LNCaP clone FGC (cell line): ENCODE measurements at regions not wholly inside any gene's neighbourhood (a gene's known extent, or its start where the extent isn't known, plus 50 kb on each side); places are given as distances from the start of the nearest gene placed in this dataset.

Experiments used
- DNase-seq: peaks from one replicate; pipeline ENCODE4 v3.0.0-alpha.2; 2011; ENCODE audit warnings: low read depth
- H3K4me3 ChIP-seq: 2 replicates; pipeline ENCODE4 v1.5.1; 2011; ENCODE audit warnings: mild to moderate bottlenecking, low read depth, low read length, control low read depth
- TF ChIP-seq, protein P1 (sequence below): IDR thresholded peaks from 2 replicates; pipeline ENCODE4 v1.5.1; 2012; ENCODE audit warnings: mild to moderate bottlenecking; ENCODE audit not compliant: control insufficient read depth, insufficient read depth; ENCODE audit errors: extremely low read depth

DNA sequence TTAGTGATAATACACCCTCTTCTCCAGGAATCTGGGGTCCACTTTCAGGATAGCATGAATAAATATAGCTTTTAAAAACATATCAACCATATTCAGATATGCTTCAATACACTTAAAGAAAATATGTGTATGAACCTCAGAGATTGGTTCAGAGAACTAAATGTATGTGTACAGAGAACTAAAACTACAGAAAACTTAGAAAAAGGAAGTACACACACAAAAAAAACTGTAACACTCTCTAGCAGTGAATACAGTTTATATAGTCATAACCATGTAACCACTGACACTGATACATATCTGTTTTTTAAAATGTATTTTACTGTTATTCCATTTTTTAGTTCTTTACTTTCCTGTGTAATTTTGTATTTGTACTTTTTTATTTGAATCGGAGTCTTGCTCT is 365.2 kb downstream of the RPS4Y2 start:
- no peak overlapping the region for H3K4me3 ChIP-seq
- no peak for DNase-seq
- TF ChIP-seq, protein P1, sequence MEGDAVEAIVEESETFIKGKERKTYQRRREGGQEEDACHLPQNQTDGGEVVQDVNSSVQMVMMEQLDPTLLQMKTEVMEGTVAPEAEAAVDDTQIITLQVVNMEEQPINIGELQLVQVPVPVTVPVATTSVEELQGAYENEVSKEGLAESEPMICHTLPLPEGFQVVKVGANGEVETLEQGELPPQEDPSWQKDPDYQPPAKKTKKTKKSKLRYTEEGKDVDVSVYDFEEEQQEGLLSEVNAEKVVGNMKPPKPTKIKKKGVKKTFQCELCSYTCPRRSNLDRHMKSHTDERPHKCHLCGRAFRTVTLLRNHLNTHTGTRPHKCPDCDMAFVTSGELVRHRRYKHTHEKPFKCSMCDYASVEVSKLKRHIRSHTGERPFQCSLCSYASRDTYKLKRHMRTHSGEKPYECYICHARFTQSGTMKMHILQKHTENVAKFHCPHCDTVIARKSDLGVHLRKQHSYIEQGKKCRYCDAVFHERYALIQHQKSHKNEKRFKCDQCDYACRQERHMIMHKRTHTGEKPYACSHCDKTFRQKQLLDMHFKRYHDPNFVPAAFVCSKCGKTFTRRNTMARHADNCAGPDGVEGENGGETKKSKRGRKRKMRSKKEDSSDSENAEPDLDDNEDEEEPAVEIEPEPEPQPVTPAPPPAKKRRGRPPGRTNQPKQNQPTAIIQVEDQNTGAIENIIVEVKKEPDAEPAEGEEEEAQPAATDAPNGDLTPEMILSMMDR, result no peak

GRCh38 chrY:21135591-21135990 is 375.5 kb upstream of the RBMY1B start:
- no peak overlapping the region for H3K4me3 ChIP-seq
- TF ChIP-seq, protein P1, result no peak
- no peak for DNase-seq

DNA sequence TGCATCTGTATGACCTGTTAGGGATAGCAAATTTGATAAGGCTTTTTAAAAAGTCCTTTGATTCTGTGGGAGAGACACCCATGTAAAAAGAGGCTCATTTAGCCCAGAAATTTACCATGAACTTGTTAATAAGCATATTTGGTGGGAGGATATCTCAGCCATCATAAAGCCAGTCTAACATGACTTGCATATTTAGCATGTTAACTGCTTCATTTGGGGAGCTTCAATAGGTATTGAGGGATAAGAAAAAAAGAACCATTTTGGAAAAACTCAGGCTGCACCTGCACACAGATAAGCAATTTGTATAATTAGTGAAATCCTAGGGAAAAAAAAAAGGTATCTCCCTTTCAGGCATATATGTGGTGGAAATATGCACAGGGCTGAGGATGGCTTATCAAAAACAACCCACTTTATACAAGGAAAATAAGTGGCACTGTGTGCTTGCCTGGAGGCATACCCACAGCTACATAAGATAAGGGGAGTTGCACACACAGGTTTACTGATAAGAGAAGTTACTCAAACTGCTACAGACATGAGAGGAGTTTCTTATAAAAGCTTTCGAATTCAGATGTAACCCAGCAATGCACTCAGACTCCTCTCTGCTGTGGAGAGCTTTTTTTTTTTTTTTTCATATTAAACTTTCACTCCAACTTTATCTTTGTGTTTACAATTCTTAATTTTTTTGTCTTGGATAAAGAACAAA is 372.9 kb upstream of the RBMY1B start:
- TF ChIP-seq, protein P1, result no peak
- no peak for DNase-seq
- H3K4me3 ChIP-seq, result no peak overlapping the region

DNA sequence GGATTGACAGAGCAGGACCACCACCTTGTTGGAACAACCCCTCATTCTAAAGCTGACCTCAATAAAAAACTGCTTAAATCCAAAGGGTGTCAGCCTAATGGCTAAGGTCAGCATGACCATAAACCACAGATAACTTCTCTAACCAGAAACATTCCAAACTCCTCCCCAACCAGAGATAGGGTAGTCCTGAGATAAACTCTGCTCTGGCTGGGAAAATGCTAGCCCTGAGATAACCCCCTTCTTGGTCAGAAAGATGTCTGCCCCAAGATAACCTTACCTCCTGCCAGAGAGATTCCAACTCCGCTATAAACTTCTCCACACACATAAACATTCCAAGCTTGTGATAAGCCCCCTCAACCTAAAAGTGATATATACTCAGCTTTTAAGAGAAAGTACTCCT is 364.8 kb upstream of the RBMY1B start:
- TF ChIP-seq, protein P1, result no peak
- DNase-seq, result no peak
- no peak overlapping the region for H3K4me3 ChIP-seq

DNA sequence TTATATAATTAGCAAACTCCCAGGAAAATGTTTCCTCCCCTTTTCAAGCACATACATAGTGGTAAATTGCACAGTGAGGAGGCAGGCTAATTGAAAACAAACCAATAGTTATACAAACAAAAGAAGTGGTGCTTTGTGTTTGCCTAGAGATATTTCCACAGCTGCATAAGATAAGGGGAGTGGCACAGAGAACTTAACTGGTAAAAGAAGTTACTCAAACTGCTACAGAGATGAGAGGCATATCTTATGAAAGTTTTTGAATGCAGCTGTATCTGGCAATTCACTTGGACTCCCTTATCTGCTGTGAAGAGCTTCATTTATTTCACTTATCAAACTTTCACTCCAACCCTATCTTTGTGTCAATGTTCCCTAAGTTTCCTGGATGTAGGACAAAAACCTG is 361.2 kb upstream of the RBMY1B start:
- TF ChIP-seq, protein P1, result no peak
- H3K4me3 ChIP-seq, result no peak overlapping the region
- no peak for DNase-seq

GRCh38 chrY:21169821-21170220 is 341.3 kb upstream of the RBMY1B start:
- H3K4me3 ChIP-seq, result no peak overlapping the region
- DNase-seq, result no peak
- TF ChIP-seq, protein P1, result no peak
